C4-2B (cell line): ENCODE measurements at regions not wholly inside any gene's neighbourhood (a gene's known extent, or its start where the extent isn't known, plus 50 kb on each side); places are given as distances from the start of the nearest gene placed in this dataset.

Source experiments
- ZFX ChIP-seq: fragments of 450-650 bp; IDR thresholded peaks from 2 replicates; pipeline ENCODE4 v1.6.1; 2017
- TF ChIP-seq, protein P1 (sequence below): fragments of 450-650 bp; conservative IDR thresholded peaks from 2 replicates; pipeline ENCODE4 v1.5.1; 2017; ENCODE audit warnings: mild to moderate bottlenecking

- TF ChIP-seq, protein P1, sequence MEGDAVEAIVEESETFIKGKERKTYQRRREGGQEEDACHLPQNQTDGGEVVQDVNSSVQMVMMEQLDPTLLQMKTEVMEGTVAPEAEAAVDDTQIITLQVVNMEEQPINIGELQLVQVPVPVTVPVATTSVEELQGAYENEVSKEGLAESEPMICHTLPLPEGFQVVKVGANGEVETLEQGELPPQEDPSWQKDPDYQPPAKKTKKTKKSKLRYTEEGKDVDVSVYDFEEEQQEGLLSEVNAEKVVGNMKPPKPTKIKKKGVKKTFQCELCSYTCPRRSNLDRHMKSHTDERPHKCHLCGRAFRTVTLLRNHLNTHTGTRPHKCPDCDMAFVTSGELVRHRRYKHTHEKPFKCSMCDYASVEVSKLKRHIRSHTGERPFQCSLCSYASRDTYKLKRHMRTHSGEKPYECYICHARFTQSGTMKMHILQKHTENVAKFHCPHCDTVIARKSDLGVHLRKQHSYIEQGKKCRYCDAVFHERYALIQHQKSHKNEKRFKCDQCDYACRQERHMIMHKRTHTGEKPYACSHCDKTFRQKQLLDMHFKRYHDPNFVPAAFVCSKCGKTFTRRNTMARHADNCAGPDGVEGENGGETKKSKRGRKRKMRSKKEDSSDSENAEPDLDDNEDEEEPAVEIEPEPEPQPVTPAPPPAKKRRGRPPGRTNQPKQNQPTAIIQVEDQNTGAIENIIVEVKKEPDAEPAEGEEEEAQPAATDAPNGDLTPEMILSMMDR = no peak
- no peak for TF ChIP-seq ZFX
Measured at GRCh38 chr2:123769001-123769400, 256.1 kb upstream of the CNTNAP5 start.
